ENCODE measurements at regions not wholly inside any gene's neighbourhood (a gene's known extent, or its start where the extent isn't known, plus 50 kb on each side); places are given as distances from the start of the nearest gene placed in this dataset.

DNA sequence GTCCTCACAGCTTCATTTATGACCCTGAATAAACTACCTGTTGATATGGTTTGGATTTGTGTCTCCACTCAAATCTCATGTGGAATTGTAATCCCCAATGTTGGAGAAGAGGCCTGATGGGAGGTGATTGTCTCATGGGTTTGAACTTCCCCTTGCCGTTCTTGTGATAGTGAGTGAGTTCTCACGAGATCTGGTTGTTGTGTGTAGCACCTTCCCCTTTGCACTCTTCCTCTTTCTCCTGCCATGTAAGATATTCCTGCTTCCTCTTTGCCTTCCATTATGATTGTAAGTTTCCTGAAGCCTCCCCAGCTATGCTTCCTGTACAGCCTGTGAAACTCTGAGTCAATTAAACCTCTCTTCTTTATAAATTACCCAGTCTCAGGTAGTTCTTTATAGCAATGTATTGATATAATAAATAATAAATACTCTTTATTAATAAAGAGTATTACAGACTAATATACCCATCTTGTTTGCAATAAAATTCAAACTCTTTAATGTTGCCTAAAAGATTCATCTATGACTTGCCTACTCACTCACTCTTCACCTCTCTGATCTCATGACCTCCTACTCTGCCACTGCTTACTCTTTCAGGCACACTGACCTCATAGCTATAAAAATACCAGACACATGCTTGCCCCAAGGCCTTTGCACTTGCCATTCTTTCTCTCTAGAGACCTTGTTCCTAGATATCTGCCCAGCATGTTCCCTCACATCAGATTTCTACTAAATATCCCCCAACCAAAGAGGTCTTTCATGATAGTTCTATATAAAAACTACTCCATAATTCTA is 256.4 kb upstream of the MARCKS start:
- no peak for DNase-seq
- Mint-ChIP-seq H3K27me3 (no peaks in the 10 kb centered on the region), H3K27ac (no peak overlapping the region), H3K4me3 (no peak overlapping the region), H3K9me3 (no peaks in the 10 kb centered on the region), H3K36me3 (ENCODE audit: low read depth) (no peaks in the 10 kb centered on the region), H3K4me1 (no peaks in the 10 kb centered on the region)
- ChIA-PET POLR2A (no interaction called here), CTCF (no interaction called here)

DNA sequence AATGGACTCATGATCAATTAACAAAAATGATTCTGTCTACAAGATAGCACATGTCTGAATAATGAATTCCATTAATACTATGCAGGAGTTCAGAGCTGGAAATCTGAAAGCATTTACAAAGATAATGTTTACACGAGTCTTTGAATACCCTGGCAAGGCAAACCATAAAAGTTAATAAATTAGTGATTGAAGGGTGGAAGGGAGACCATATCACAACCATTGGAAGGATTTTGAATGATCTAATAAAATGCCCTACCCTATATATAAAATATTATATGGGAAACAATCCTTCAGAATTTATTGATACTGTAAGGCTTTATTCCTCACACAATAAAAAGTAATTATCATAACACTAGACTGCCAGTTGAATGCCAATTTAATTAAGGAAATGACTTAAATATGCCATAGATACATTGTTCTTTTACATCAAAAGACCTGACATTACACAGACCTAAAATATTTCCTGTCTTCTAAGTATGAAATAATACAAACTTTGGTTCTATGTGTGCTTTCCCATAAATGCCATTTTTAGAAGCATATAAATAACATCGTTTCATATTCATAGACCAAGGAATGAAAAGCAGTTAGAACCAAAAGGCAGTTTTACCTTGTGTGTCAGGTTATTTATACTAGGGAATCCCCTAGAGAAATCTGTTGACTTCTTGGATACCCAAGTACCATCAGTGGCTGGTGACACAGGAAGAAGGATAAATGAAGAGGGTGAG is 249.2 kb upstream of the MARCKS start:
- H3K27ac Mint-ChIP-seq: no peak overlapping the region
- ChIA-PET POLR2A (no interaction called here), CTCF (no interaction called here)
- H3K36me3 Mint-ChIP-seq (ENCODE audit: low read depth): no peaks in the 10 kb centered on the region
- DNase-seq: no peak
- peaks cover under 1% of the 10 kb centered on the region for H3K27me3 Mint-ChIP-seq
- no peaks in the 10 kb centered on the region for H3K9me3 Mint-ChIP-seq
- H3K4me3 Mint-ChIP-seq: no peak overlapping the region
- no peaks in the 10 kb centered on the region for H3K4me1 Mint-ChIP-seq

DNA sequence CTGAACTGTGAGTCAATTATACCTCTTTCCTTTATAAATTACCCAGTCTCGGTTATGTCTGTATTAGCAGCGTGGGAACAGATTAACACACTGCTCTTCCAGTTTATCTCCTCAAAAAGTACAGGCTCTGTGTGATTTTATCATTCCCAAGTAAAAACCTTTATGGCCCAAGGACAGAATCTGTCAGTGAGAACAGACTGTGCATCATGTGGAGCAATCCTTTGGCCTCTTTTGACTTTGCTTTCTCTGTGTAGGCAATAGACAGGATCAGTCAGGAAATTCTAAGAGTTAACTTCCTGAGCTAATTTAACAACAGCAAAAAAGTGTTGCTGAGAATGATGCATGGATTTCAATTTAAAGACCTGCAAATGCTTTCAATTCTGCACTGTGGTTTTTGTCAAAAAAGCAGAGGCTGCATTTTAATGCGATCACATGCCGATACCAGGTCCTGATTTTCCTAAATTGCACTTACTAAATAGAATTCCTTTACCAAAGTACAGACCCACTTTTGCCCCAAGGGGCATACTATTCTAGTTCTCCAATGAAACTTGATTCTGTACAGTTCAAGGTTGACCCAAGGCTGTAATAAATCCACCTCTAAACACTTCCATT is 246.7 kb upstream of the MARCKS start:
- H3K9me3 Mint-ChIP-seq: peaks cover 2% of the 10 kb centered on the region
- no peaks in the 10 kb centered on the region for H3K36me3 Mint-ChIP-seq (ENCODE audit: low read depth)
- no peaks in the 10 kb centered on the region for H3K4me1 Mint-ChIP-seq
- POLR2A ChIA-PET: no interaction called here
- CTCF ChIA-PET: no interaction called here
- no peak overlapping the region for H3K27ac Mint-ChIP-seq
- H3K27me3 Mint-ChIP-seq: peaks cover 11% of the 10 kb centered on the region
- H3K4me3 Mint-ChIP-seq: no peak overlapping the region
- DNase-seq: no peak

DNA sequence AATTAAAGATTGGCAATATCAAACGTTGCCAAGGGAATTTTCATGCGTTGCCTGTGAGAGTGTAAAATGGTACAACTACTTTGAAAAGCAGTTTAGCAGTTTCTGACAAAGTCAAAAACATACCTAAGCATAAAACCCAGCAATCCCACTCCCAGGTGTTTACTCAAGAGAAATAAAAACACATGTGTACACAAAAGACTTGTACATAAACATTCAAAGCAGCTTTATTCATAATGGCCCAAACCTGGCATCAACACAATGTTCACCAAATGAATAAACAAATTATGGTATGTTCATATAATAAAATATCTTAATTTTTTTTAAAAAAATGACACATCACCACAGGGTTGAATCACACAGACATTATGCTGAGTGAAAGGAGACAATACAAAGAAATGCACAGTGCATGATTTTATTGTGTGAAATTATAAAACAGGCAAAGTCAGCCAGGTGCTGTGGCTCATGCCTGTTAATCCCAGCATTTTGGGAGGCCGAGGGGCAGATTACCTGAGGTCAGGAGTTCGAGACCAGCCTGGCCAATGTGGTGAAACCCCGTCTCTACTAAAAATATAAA is 240.4 kb upstream of the MARCKS start:
- POLR2A ChIA-PET: no interaction called here
- CTCF ChIA-PET: no interaction called here
- Mint-ChIP-seq H3K4me1 (no peaks in the 10 kb centered on the region), H3K27ac (no peak overlapping the region), H3K4me3 (no peak overlapping the region), H3K27me3 (peaks cover 16% of the 10 kb centered on the region), H3K9me3 (peaks cover 2% of the 10 kb centered on the region), H3K36me3 (ENCODE audit: low read depth) (no peaks in the 10 kb centered on the region)
- no peak for DNase-seq

DNA sequence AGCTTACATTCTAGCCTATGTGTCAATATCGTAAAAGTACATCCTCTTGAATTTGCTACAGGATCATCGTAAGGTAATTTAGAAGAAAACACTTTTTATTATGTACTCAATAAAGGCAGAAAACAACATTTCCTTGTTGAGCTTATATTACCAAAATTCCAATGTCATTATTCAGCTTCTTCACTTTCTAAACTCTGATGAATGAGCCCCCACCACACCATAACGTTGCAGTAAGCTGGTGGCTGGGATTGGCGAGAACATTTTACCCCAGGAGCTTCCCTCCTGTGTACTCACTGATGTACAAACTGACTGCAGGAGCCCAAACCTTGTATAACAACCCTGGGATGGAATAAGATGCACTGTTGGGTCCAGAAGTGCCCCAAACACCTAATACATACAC is 238.1 kb upstream of the MARCKS start:
- POLR2A ChIA-PET: no interaction called here
- Mint-ChIP-seq H3K4me1 (no peaks in the 10 kb centered on the region), H3K4me3 (no peak overlapping the region), H3K27me3 (peaks cover 8% of the 10 kb centered on the region), H3K27ac (no peak overlapping the region), H3K36me3 (ENCODE audit: low read depth) (no peaks in the 10 kb centered on the region), H3K9me3 (no peaks in the 10 kb centered on the region)
- DNase-seq: no peak
- CTCF ChIA-PET: no interaction called here

DNA sequence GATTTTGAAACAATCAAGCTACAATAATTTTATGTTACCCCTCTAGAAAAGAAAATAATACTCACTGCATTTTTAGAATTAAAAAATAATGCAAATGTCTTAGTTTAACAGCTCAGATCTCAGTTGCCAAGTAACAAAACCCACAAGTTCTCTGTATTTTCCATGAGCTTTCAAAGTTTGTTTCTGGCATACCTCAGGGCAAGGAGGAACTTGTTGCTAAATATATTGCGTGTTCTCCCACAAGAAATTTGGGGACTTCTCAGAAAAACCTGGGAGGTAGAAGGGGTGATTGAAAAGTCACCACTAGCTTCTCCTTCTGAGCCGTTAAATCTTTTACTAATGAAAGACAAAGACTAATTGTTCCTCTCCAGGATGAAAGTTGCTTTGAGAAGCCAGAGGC is 236.8 kb upstream of the MARCKS start:
- H3K27me3 Mint-ChIP-seq: peaks cover 7% of the 10 kb centered on the region
- H3K4me1 Mint-ChIP-seq: peaks cover 1% of the 10 kb centered on the region
- no peak overlapping the region for H3K27ac Mint-ChIP-seq
- ChIA-PET POLR2A (no interaction called here), CTCF (no interaction called here)
- H3K9me3 Mint-ChIP-seq: no peaks in the 10 kb centered on the region
- no peak overlapping the region for H3K4me3 Mint-ChIP-seq
- H3K36me3 Mint-ChIP-seq (ENCODE audit: low read depth): no peaks in the 10 kb centered on the region
- DNase-seq: no peak

DNA sequence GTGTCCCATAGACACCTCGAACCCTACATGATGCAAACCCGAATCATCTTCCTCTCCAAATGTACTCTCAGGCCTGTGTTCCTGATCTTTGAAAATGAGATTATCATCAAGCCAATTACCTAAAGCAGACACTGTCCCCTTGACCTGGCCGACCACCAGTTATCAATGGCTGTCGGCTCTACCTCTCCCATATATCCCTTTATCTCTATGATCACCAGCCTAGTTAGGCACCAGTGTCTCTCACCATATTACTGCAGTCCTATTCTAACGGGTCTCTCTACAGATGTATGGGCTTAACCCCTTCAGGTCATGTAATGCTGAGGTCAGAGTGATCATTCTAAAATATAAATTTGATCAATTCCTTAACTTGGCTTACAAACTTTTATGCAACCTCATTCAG is 234.9 kb upstream of the MARCKS start:
- POLR2A ChIA-PET: no interaction called here
- Mint-ChIP-seq H3K27ac (no peak overlapping the region), H3K4me1 (peaks cover 8% of the 10 kb centered on the region), H3K36me3 (ENCODE audit: low read depth) (no peaks in the 10 kb centered on the region), H3K27me3 (peaks cover 7% of the 10 kb centered on the region), H3K9me3 (no peaks in the 10 kb centered on the region), H3K4me3 (no peak overlapping the region)
- no peak for DNase-seq
- CTCF ChIA-PET: no interaction called here

DNA sequence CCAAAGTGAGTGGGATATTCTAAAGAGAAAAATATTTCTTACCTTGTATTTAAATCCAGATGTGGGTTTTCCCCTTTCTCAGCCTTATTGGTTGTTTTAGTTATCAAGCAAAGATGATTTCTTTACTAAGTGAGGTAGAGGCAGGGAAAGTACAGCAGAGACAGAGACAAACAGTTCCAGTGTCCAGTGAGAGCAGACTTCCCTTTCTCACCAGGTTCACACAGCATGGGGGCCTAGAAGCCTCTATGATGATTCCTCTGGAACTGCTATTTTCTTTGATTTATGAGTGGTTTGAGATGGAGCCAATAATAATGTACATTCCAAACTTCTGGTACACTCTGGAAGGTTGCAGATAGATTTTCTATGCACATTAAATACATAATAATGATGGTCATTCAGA is 234.0 kb upstream of the MARCKS start:
- ChIA-PET POLR2A (no interaction called here), CTCF (no interaction called here)
- Mint-ChIP-seq H3K4me1 (peaks cover 8% of the 10 kb centered on the region), H3K27ac (no peak overlapping the region), H3K27me3 (peaks cover 7% of the 10 kb centered on the region), H3K36me3 (ENCODE audit: low read depth) (no peaks in the 10 kb centered on the region), H3K9me3 (no peaks in the 10 kb centered on the region), H3K4me3 (no peak overlapping the region)
- no peak for DNase-seq

DNA sequence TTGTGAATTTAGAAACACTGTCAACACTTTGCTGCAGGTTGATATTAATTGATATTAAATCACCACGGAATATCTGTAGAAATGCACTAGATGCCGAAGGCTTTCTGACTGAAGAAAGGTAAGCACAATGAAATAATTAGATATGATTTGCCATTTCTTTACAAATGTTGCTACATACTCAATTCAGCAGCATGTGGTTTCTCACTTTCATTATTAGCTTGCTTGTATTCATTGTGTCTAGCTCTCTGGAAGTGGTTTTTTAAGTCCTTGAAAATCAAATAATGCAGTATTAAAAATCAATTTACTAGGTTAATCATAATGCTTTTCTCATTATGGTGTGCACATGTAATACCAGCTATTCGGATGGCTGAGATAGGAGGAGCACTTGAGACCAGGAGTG is 231.3 kb upstream of the MARCKS start:
- no peak overlapping the region for H3K27ac Mint-ChIP-seq
- no peaks in the 10 kb centered on the region for H3K36me3 Mint-ChIP-seq (ENCODE audit: low read depth)
- peaks cover 13% of the 10 kb centered on the region for H3K4me1 Mint-ChIP-seq
- DNase-seq: no peak
- ChIA-PET CTCF (no interaction called here), POLR2A (no interaction called here)
- no peaks in the 10 kb centered on the region for H3K9me3 Mint-ChIP-seq
- H3K27me3 Mint-ChIP-seq: peaks cover 2% of the 10 kb centered on the region
- no peak overlapping the region for H3K4me3 Mint-ChIP-seq

DNA sequence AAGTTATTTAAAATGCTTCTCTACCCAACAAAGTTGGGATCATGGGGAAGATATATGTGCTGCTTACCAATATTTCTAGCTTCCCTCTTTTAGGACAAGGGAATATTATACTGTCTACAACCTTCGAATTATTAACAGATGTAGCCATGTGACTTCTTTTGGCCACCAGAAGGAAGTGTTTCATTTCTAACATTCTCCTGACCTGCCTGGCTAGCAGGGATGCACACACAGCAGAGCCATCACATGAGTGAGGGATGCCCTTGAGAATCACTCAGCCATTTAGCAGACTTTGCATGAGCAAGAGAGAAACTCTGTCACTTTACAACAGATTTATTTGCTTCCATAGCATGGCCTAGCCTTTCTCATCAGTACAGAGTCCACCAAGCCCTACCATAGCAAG is 230.7 kb upstream of the MARCKS start:
- POLR2A ChIA-PET: no interaction called here
- peaks cover 2% of the 10 kb centered on the region for H3K27me3 Mint-ChIP-seq
- peaks cover 20% of the 10 kb centered on the region for H3K4me1 Mint-ChIP-seq
- CTCF ChIA-PET: no interaction called here
- no peak overlapping the region for H3K4me3 Mint-ChIP-seq
- no peaks in the 10 kb centered on the region for H3K36me3 Mint-ChIP-seq (ENCODE audit: low read depth)
- H3K27ac Mint-ChIP-seq: no peak overlapping the region
- no peak for DNase-seq
- H3K9me3 Mint-ChIP-seq: no peaks in the 10 kb centered on the region

DNA sequence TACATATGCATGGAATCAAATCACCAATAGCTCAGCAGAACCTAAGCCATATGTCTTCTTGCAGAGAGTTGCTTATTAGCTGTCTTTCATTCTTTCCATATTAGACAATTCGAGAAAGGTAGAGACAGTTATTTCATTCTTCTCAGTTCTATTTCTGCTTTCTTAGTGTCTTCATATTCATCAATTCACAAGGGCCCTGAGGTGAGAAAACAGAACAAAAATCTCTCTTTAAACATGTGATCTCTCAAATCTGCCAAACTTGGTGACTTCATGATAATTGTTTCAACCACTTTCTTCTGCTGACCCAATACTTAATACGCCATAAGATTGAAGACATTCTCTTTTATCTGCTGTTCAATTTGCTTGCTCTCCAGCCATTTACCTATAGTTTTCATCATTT is 229.7 kb upstream of the MARCKS start:
- Mint-ChIP-seq H3K4me3 (no peak overlapping the region), H3K27me3 (peaks cover 2% of the 10 kb centered on the region), H3K27ac (no peak overlapping the region), H3K36me3 (ENCODE audit: low read depth) (no peaks in the 10 kb centered on the region), H3K4me1 (peaks cover 28% of the 10 kb centered on the region), H3K9me3 (no peaks in the 10 kb centered on the region)
- no peak for DNase-seq
- ChIA-PET CTCF (no interaction called here), POLR2A (no interaction called here)

DNA sequence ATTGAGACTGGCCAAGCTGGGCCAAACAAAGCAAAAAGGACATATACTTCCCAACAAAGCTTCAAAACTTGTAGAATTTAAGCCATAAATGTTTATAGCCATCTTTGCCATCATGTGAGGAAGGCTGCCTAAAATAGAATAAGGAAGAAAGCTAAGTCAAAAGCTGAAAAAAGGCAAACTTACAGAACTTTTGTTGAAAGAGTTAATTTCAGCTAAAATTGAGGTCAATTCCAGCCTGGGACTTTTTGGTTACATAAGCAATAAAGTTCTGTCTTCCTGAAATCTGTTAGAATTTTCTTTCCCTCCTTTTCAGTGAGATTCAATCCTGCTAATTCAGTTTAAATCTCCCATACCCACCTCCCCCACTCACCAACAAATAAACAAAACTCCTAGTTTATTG is 227.9 kb upstream of the MARCKS start:
- H3K36me3 Mint-ChIP-seq (ENCODE audit: low read depth): no peaks in the 10 kb centered on the region
- H3K27ac Mint-ChIP-seq: no peak overlapping the region
- no peak for DNase-seq
- no peaks in the 10 kb centered on the region for H3K27me3 Mint-ChIP-seq
- ChIA-PET CTCF (no interaction called here), POLR2A (no interaction called here)
- no peak overlapping the region for H3K4me3 Mint-ChIP-seq
- no peaks in the 10 kb centered on the region for H3K9me3 Mint-ChIP-seq
- peaks cover 28% of the 10 kb centered on the region for H3K4me1 Mint-ChIP-seq

DNA sequence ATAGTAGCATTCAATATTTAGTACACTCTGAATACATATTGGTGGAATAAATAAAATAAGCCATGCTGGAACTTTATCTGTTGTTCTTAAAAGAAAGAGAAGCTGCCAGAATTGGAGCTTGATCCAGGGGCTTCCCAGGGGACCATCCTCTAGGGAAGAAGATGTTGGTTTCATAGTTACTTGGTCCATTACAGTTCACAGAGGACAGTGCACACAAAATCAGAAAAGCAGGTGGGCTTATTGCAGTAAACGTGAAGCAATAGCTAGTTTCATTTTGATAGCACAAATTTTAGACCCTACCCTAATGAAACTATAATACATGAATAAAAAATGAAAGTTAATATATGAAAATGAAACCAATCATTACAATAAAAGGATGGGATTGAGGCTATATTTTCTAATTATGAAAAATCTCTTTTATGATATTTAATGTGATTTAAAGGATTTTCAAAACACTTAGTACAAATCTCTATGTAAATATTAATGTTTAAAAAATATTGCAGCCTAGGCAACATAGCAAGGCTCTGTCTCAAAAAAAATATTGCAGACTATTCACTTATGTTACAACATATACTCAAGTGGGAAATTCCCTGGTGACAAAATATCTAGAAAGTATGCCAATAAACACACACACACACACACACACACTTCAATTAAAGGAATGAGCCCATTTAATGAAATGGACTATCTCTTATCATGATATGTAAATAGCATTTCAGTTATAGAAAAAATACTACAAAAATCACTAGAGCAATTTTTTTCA is 227.0 kb upstream of the MARCKS start:
- CTCF ChIA-PET: no interaction called here

More for the DNA sequence above, 227.0 kb upstream of the MARCKS start:
- Mint-ChIP-seq H3K9me3 (no peaks in the 10 kb centered on the region), H3K27ac (no peak overlapping the region), H3K4me3 (no peak overlapping the region), H3K36me3 (ENCODE audit: low read depth) (no peaks in the 10 kb centered on the region), H3K4me1 (peaks cover 28% of the 10 kb centered on the region), H3K27me3 (peaks cover under 1% of the 10 kb centered on the region)
- DNase-seq: no peak
- POLR2A ChIA-PET: no interaction called here

Data from activated CD4-positive, alpha-beta memory T cell treated with anti-CD3 and anti-CD28 coated beads, Interleukin-2, amount 10 ng/mL, durations not matched to agents 7 days and 5 days (primary cell).